ENCODE measurements at regions not wholly inside any gene's neighbourhood (a gene's known extent, or its start where the extent isn't known, plus 50 kb on each side); places are given as distances from the start of the nearest gene placed in this dataset.

DNA sequence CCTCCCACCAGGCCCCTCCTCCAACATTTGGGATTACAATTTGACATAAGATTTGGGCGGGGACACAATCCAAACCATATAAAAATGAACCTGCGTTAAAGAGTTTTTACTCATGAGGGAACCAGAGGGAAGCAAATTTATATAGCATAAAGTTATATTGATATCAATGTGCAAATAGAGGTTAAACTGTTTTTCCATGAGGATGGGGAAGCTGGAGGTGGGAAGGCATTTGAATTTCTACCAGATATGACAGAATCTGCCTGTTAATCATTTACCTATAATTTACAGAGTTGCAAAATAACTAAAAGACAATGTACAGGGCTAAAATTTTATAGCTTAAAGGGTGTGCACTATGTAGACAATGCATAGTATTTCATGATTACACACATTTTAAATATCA, 322.0 kb upstream of the FKBP1C start:
- no peak overlapping the region for H3K4me3 ChIP-seq (replicated peaks; ENCODE audit: insufficient read depth, low read length)
- H3K27ac ChIP-seq (replicated peaks), result no peak overlapping the region
- peaks cover 2% of the 10 kb centered on the region for H3K27me3 ChIP-seq (ENCODE audit: insufficient read depth, poor library complexity, severe bottlenecking)
- TF ChIP-seq SPI1 (IDR thresholded peaks at IDR 0.05; ENCODE audit: borderline replicate concordance, low read depth), result no peak
- no peak for DNase-seq (ENCODE audit: low read depth in 1 of 2, low spot score in 1 of 2)

DNA sequence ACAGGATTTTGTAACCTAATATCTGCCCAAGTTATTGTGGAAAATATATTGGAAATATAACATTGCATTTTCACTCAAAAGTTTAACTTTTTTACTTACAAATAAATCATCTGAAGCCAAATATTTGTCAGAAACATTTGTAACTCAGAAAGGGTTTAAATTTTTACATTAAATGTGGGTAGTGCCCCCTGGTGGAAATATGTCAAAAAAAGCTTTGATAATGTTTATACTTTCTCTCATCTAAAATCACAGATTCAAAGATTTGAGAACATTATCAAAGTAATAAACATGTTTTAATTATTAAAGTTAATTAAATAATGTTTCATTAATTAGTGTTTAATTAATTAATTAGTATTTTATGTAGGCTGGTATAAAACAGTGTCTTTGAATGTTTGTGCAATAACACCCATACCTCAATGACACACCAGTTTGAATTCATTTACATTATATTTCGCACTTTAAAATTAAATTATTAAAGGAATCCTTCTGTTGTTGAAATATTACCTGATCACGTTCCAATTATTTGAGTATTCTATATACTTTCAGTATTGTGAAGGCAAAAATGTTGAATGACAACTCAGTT, 320.1 kb upstream of the FKBP1C start:
- Histone ChIP-seq H3K27ac (replicated peaks) (no peak overlapping the region), H3K4me3 (replicated peaks; ENCODE audit: insufficient read depth, low read length) (no peak overlapping the region), H3K27me3 (ENCODE audit: insufficient read depth, poor library complexity, severe bottlenecking) (peaks cover 2% of the 10 kb centered on the region)
- DNase-seq (ENCODE audit: low read depth in 1 of 2, low spot score in 1 of 2), result no peak
- TF ChIP-seq, protein P1, sequence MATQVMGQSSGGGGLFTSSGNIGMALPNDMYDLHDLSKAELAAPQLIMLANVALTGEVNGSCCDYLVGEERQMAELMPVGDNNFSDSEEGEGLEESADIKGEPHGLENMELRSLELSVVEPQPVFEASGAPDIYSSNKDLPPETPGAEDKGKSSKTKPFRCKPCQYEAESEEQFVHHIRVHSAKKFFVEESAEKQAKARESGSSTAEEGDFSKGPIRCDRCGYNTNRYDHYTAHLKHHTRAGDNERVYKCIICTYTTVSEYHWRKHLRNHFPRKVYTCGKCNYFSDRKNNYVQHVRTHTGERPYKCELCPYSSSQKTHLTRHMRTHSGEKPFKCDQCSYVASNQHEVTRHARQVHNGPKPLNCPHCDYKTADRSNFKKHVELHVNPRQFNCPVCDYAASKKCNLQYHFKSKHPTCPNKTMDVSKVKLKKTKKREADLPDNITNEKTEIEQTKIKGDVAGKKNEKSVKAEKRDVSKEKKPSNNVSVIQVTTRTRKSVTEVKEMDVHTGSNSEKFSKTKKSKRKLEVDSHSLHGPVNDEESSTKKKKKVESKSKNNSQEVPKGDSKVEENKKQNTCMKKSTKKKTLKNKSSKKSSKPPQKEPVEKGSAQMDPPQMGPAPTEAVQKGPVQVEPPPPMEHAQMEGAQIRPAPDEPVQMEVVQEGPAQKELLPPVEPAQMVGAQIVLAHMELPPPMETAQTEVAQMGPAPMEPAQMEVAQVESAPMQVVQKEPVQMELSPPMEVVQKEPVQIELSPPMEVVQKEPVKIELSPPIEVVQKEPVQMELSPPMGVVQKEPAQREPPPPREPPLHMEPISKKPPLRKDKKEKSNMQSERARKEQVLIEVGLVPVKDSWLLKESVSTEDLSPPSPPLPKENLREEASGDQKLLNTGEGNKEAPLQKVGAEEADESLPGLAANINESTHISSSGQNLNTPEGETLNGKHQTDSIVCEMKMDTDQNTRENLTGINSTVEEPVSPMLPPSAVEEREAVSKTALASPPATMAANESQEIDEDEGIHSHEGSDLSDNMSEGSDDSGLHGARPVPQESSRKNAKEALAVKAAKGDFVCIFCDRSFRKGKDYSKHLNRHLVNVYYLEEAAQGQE (IDR thresholded peaks at IDR 0.05; ENCODE audit: insufficient replicate concordance, low read depth), result no peak
- TF ChIP-seq GABPA (IDR thresholded peaks at IDR 0.05; ENCODE audit: low read depth), result no peak
- TF ChIP-seq, protein P2, sequence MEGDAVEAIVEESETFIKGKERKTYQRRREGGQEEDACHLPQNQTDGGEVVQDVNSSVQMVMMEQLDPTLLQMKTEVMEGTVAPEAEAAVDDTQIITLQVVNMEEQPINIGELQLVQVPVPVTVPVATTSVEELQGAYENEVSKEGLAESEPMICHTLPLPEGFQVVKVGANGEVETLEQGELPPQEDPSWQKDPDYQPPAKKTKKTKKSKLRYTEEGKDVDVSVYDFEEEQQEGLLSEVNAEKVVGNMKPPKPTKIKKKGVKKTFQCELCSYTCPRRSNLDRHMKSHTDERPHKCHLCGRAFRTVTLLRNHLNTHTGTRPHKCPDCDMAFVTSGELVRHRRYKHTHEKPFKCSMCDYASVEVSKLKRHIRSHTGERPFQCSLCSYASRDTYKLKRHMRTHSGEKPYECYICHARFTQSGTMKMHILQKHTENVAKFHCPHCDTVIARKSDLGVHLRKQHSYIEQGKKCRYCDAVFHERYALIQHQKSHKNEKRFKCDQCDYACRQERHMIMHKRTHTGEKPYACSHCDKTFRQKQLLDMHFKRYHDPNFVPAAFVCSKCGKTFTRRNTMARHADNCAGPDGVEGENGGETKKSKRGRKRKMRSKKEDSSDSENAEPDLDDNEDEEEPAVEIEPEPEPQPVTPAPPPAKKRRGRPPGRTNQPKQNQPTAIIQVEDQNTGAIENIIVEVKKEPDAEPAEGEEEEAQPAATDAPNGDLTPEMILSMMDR (IDR thresholded peaks at IDR 0.05; ENCODE audit: insufficient read depth, low read length), result peak; percentile 8

DNA sequence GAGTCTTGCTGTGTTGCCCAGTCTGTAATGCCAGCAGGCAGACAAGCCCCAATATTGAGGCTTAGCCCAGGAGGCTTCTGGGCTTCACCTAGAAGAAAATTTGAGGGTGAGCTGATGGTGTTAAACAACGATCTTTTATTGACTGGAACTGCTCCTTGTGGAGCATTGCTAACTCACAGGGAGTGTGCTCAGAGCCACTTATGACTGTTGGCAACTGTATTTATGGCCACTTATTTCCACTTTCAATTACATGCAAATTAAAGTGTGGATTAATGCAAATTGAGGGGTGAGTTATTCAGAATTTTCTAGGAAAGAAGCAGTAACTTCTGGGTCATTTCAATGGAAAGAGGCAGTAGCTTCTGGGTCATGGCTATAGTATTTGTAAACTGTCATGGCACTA, 317.2 kb upstream of the FKBP1C start:
- no peak for DNase-seq (ENCODE audit: low read depth in 1 of 2, low spot score in 1 of 2)
- TF ChIP-seq, protein P1 (IDR thresholded peaks at IDR 0.05; ENCODE audit: insufficient replicate concordance, low read depth), result no peak
- TF ChIP-seq, protein P2 (IDR thresholded peaks at IDR 0.05; ENCODE audit: insufficient read depth, low read length), result no peak
- no peak for TF ChIP-seq SPI1 (IDR thresholded peaks at IDR 0.05; ENCODE audit: borderline replicate concordance, low read depth)
- no peak for TF ChIP-seq GABPA (IDR thresholded peaks at IDR 0.05; ENCODE audit: low read depth)
- no peak for TF ChIP-seq POLR2AphosphoS5 (IDR thresholded peaks at IDR 0.05; ENCODE audit: low read depth)

DNA sequence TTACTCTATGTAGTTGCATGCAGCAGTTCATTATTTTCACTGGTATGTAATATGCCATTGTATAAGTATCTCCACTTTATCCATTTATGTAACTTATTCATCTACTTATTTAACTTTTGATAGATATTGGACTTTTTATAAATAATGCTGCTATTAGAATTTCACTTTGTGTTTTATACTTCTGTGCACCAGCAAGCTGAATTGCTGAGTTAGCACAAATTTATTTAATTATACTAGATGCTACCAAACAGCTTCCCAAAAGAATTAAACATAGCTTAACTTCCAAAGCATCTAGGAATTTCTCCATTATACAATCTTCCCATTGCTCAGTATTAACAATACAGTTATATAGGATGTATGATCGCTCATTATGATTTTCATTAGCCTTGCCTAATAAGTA, 308.0 kb upstream of the FKBP1C start:
- Histone ChIP-seq H3K27ac (replicated peaks) (no peak overlapping the region), H3K27me3 (ENCODE audit: insufficient read depth, poor library complexity, severe bottlenecking) (no peaks in the 10 kb centered on the region), H3K4me3 (replicated peaks; ENCODE audit: insufficient read depth, low read length) (no peak overlapping the region)
- TF ChIP-seq, protein P2 (IDR thresholded peaks at IDR 0.05; ENCODE audit: insufficient read depth, low read length), result no peak
- TF ChIP-seq GABPA (IDR thresholded peaks at IDR 0.05; ENCODE audit: low read depth), result no peak
- TF ChIP-seq SPI1 (IDR thresholded peaks at IDR 0.05; ENCODE audit: borderline replicate concordance, low read depth), result no peak
- TF ChIP-seq, protein P1 (IDR thresholded peaks at IDR 0.05; ENCODE audit: insufficient replicate concordance, low read depth), result no peak
- no peak for TF ChIP-seq POLR2AphosphoS5 (IDR thresholded peaks at IDR 0.05; ENCODE audit: low read depth)
- no peak for DNase-seq (ENCODE audit: low read depth in 1 of 2, low spot score in 1 of 2)

More for the DNA sequence above, 317.2 kb upstream of the FKBP1C start:
- Histone ChIP-seq H3K4me3 (replicated peaks; ENCODE audit: insufficient read depth, low read length) (no peak overlapping the region), H3K27me3 (ENCODE audit: insufficient read depth, poor library complexity, severe bottlenecking) (no peaks in the 10 kb centered on the region), H3K27ac (replicated peaks) (no peak overlapping the region)
